Stimulated activated effector memory CD8-positive, alpha-beta T cell treated with anti-CD3 and anti-CD28 coated beads, Interleukin-12 subunit alpha, Interleukin-12 subunit beta, amount 100 ng/mL, for 72 hours (primary cell): ENCODE measurements at regions not wholly inside any gene's neighbourhood (a gene's known extent, or its start where the extent isn't known, plus 50 kb on each side); places are given as distances from the start of the nearest gene placed in this dataset.

Experiments
- ATAC-seq: fragments of 150-1000 bp; cut with Tn5 transposase; 2 replicates; pipeline ENCODE4 v1.10.0; 2021
- DNase-seq, 2 donors: peaks; one replicate each; pipeline ENCODE4 v3.0.0; 2021 to 2022; ENCODE audit warnings: low spot score in 2 of 2
- H3K27ac Mint-ChIP-seq: one replicate; pipeline ENCODE4 v1.8.0; 2022; ENCODE audit warnings: mild to moderate bottlenecking, mixed read lengths
- H3K36me3 Mint-ChIP-seq: one replicate; pipeline ENCODE4 v1.8.0; 2022; ENCODE audit warnings: mild to moderate bottlenecking, mixed read lengths
- H3K4me1 Mint-ChIP-seq: one replicate; pipeline ENCODE4 v1.8.0; 2022; ENCODE audit warnings: mixed read lengths
- H3K4me3 Mint-ChIP-seq: one replicate; pipeline ENCODE4 v1.8.0; 2022; ENCODE audit warnings: mild to moderate bottlenecking, mixed read lengths
- H3K9me3 Mint-ChIP-seq: one replicate; pipeline ENCODE4 v1.8.0; 2022; ENCODE audit warnings: mixed read lengths

- no peaks in the 10 kb centered on the region for H3K36me3 Mint-ChIP-seq
- DNase-seq, result no peak
- no peak overlapping the region for H3K27ac Mint-ChIP-seq
These were observed 56.4 kb upstream of the IRX3 start for GRCh38 chr16:54342966-54343365.

GRCh38 chr16:54341892-54342776 lies 55.5 kb upstream of the IRX3 start:
- H3K4me3 Mint-ChIP-seq, result no peak overlapping the region

More at GRCh38 chr16:54342966-54343365, 56.4 kb upstream of the IRX3 start:
- H3K9me3 Mint-ChIP-seq, result no peaks in the 10 kb centered on the region
- ATAC-seq, result no peak
- H3K4me3 Mint-ChIP-seq, result no peak overlapping the region
- no peaks in the 10 kb centered on the region for H3K4me1 Mint-ChIP-seq

DNA sequence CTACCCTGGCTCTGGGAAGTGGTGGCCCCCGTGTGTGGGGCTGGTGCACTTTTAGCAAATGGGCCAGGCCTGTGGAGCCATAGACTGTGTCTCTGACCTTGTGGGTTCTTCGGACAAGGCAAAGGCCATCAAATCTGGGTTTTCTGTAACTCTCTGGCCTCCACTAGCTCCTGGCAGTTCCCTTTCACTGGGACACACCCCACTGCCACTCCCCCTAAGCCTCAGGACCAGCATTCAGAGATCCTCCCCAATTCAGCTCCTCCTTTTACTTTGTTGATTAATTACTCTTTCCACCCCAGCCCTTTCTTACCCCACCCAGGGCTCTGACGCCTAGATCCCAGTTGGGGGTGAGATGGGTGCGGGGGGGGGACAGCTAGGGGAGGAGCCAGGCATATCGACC lies 53.9 kb upstream of the IRX3 start:
- ATAC-seq (peak; percentile 22), DNase-seq (no peak)
- Mint-ChIP-seq H3K4me3 (no peak overlapping the region), H3K27ac (no peak overlapping the region), H3K36me3 (no peaks in the 10 kb centered on the region), H3K4me1 (no peaks in the 10 kb centered on the region), H3K9me3 (no peaks in the 10 kb centered on the region)

More at GRCh38 chr16:54341892-54342776, 55.5 kb upstream of the IRX3 start:
- H3K36me3 Mint-ChIP-seq, result no peaks in the 10 kb centered on the region
- DNase-seq (no peak), ATAC-seq (no peak)
- no peak overlapping the region for H3K27ac Mint-ChIP-seq
- no peaks in the 10 kb centered on the region for H3K9me3 Mint-ChIP-seq
- H3K4me1 Mint-ChIP-seq, result no peaks in the 10 kb centered on the region

DNA sequence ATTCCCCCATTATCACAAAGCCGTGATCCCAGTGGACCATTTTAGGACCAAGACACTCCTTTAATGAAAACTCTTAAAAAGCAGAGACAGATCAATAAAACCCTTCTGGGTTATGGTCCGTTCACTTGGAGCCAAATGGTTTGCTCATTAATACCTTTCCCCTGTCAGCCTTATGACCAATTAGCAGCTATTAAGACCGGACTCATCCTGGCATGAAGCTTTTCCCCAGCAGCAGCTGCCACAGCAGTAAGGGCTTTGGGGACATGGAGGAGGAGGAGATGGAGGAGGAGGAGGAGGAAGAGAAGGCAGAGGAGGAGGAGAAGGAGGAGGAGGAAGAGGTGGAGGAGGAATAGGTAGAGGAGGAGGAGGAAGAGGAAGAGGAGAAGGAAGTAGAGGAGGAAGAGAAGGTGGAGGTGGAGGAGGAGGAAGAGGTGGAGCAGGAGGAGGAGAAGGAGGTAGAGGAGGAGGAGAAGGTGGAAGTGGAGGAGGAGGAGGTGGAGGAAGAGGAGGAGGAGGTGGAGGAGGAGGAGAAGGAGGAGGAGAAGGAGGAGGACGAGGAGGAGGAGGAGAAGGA lies 50.1 kb upstream of the IRX3 start:
- ATAC-seq (no peak), DNase-seq (no peak)
- Mint-ChIP-seq H3K4me1 (no peaks in the 10 kb centered on the region), H3K9me3 (no peaks in the 10 kb centered on the region), H3K4me3 (no peak overlapping the region), H3K36me3 (no peaks in the 10 kb centered on the region), H3K27ac (no peak overlapping the region)
